ENCODE measurements at regions not wholly inside any gene's neighbourhood (a gene's known extent, or its start where the extent isn't known, plus 50 kb on each side); places are given as distances from the start of the nearest gene placed in this dataset.

GRCh38 chr11:121699801-121700200 is 247.0 kb upstream of the SORL1-AS1 start:
- Histone ChIP-seq H3K27me3 (ENCODE audit: insufficient read depth, poor library complexity, severe bottlenecking) (no peaks in the 10 kb centered on the region), H3K9me3 (ENCODE audit: severe bottlenecking) (no peaks in the 10 kb centered on the region), H3K4me3 (ENCODE audit: severe bottlenecking) (no peak overlapping the region), H3K4me1 (ENCODE audit: insufficient read depth, poor library complexity, severe bottlenecking) (no peaks in the 10 kb centered on the region), H3K36me3 (ENCODE audit: low read depth) (no peaks in the 10 kb centered on the region), H3K27ac (ENCODE audit: poor library complexity, severe bottlenecking) (no peak overlapping the region)
- no peak for ATAC-seq (ENCODE audit: low read depth)
- TF ChIP-seq CTCF (IDR thresholded peaks at IDR 0.05; ENCODE audit: poor library complexity, severe bottlenecking), result no peak
- DNase-seq (ENCODE audit: low spot score), result no peak

DNA sequence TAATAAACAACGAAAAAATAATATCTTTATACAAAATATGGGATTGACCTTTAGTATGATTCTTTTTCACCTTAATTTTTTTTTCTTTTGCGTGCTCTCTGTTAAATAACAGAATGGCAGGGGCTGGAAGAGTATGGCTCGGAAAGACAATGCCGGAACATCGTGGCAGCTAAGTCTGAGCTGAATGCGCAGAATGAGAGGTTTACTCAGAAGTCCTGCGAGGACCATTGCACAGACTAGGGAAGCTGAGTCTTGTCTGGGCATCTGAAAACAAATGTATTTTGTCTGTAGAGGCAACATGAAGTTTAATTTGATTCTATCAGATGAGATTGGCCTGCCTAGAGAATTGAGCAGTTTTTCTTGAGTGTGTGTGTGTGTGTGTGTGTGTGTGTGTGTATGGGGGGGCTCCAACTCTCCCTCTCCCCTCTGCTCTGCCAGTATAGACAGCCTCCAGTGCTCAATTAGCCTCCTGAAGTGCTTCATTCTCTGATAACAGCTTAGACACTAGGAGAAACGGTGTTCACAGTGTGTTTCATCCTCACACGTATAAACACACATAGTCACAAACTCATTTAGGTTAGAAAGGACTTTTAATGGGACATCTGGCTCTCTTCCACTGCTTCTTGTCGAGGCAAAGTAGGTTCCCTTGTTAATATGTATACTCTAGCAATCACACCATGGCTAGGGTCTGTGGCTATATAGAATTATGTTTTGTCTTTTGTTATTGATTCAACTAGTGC is 244.3 kb upstream of the SORL1-AS1 start:
- no peaks in the 10 kb centered on the region for H3K9me3 ChIP-seq (ENCODE audit: severe bottlenecking)
- H3K27me3 ChIP-seq (ENCODE audit: insufficient read depth, poor library complexity, severe bottlenecking), result no peaks in the 10 kb centered on the region
- no peaks in the 10 kb centered on the region for H3K36me3 ChIP-seq (ENCODE audit: low read depth)
- DNase-seq (ENCODE audit: low spot score), result no peak
- H3K27ac ChIP-seq (ENCODE audit: poor library complexity, severe bottlenecking), result no peak overlapping the region
- TF ChIP-seq CTCF (IDR thresholded peaks at IDR 0.05; ENCODE audit: poor library complexity, severe bottlenecking), result no peak
- no peak overlapping the region for H3K4me3 ChIP-seq (ENCODE audit: severe bottlenecking)
- no peak for ATAC-seq (ENCODE audit: low read depth)
- H3K4me1 ChIP-seq (ENCODE audit: insufficient read depth, poor library complexity, severe bottlenecking), result no peaks in the 10 kb centered on the region

DNA sequence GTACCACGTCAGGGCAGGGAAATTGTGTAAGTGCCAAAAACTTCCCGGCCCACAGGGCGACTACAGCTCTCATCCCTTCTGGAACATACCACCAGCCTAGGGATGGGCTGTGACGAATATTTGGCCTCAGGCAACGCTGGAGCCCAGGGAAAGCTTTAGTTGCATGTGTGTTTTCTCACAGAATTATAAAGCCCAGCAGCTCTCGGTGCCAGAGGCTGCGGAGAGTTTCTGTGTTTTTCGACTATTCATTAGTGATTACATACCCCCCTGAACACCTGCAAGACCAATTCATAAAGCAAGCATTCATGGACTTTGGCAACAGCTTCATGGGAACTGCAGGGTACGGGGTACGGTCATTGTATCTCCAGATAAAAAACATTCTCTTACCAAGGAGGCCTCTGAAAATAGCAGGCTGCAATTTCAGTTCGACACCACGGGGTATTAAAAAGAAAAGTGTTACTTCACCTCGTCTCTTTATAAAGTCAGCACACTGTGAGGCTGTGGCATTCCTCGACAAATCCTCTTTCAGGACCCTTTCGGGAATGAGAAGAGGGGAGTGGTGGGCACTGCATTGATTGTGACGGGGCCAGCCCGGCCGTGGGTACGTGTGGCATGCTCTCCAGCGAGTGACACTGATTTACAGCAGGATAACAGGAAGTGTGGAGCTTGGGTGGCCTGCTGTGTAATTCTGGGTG is 243.6 kb upstream of the SORL1-AS1 start:
- TF ChIP-seq CTCF (IDR thresholded peaks at IDR 0.05; ENCODE audit: poor library complexity, severe bottlenecking), result no peak
- no peak overlapping the region for H3K4me3 ChIP-seq (ENCODE audit: severe bottlenecking)
- no peak overlapping the region for H3K27ac ChIP-seq (ENCODE audit: poor library complexity, severe bottlenecking)
- no peaks in the 10 kb centered on the region for H3K4me1 ChIP-seq (ENCODE audit: insufficient read depth, poor library complexity, severe bottlenecking)
- H3K9me3 ChIP-seq (ENCODE audit: severe bottlenecking), result no peaks in the 10 kb centered on the region
- no peaks in the 10 kb centered on the region for H3K27me3 ChIP-seq (ENCODE audit: insufficient read depth, poor library complexity, severe bottlenecking)
- ATAC-seq (ENCODE audit: low read depth), result no peak
- no peaks in the 10 kb centered on the region for H3K36me3 ChIP-seq (ENCODE audit: low read depth)
- no peak for DNase-seq (ENCODE audit: low spot score)

DNA sequence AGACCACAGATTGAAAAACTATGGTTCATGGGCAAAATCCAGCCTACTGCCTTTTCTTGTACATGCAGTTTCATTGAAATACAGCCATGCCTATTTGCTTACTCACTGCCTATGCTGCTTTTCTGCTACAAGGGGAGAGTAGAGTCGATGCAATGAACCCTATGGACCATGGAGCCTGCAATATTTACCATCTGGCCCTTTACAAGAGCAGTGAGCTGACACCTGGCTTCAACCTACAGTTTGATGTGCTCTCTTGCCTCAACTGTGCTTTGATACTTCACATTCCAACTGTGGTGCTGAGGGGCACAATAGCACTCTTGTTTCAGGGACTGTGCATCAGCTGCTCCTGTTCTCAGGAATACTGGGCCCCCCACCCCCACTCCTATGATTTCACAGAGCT is 239.5 kb upstream of the SORL1-AS1 start:
- H3K4me3 ChIP-seq (ENCODE audit: severe bottlenecking), result no peak overlapping the region
- H3K9me3 ChIP-seq (ENCODE audit: severe bottlenecking), result no peaks in the 10 kb centered on the region
- no peaks in the 10 kb centered on the region for H3K36me3 ChIP-seq (ENCODE audit: low read depth)
- no peak for TF ChIP-seq CTCF (IDR thresholded peaks at IDR 0.05; ENCODE audit: poor library complexity, severe bottlenecking)
- H3K4me1 ChIP-seq (ENCODE audit: insufficient read depth, poor library complexity, severe bottlenecking), result no peaks in the 10 kb centered on the region
- H3K27me3 ChIP-seq (ENCODE audit: insufficient read depth, poor library complexity, severe bottlenecking), result no peaks in the 10 kb centered on the region
- DNase-seq (ENCODE audit: low spot score), result no peak
- ATAC-seq (ENCODE audit: low read depth), result no peak
- no peak overlapping the region for H3K27ac ChIP-seq (ENCODE audit: poor library complexity, severe bottlenecking)

Data from RWPE2 (cell line).